ENCODE measurements at regions not wholly inside any gene's neighbourhood (a gene's known extent, or its start where the extent isn't known, plus 50 kb on each side); places are given as distances from the start of the nearest gene placed in this dataset.
"Not testable (repeated sequence)": the region's sequence is repeated elsewhere in the genome, so short reads cannot be mapped to it uniquely, and the experiment has no call there.

DNA sequence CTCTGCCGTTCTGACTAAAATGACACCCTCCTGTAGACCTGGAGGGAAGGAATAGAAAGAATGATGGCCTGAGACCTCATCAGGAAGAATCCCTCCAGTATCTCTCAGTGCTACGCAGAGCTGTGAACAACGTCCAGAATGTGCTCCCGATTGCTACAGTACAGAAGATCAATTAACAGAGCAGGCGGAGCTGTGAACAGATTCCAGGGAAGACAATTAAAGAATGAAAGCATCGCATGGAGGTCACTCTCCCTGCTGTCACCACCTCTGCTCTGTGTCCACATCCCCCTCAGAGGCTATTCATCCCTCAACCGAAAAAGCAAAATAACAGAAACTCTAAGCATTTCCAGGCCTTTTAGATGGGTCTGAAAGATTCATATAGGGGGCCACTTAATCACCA is 481.0 kb downstream of the EIPR1 start:
- ATAC-seq (ENCODE audit: poor library complexity) = no peak
- ChIA-PET CTCF (no interaction called here), POLR2A (no interaction called here)
- intact Hi-C loops (cut with DNase I, micrococcal nuclease) = no loop called here
- no peak for DNase-seq
- TF ChIP-seq, protein P1, sequence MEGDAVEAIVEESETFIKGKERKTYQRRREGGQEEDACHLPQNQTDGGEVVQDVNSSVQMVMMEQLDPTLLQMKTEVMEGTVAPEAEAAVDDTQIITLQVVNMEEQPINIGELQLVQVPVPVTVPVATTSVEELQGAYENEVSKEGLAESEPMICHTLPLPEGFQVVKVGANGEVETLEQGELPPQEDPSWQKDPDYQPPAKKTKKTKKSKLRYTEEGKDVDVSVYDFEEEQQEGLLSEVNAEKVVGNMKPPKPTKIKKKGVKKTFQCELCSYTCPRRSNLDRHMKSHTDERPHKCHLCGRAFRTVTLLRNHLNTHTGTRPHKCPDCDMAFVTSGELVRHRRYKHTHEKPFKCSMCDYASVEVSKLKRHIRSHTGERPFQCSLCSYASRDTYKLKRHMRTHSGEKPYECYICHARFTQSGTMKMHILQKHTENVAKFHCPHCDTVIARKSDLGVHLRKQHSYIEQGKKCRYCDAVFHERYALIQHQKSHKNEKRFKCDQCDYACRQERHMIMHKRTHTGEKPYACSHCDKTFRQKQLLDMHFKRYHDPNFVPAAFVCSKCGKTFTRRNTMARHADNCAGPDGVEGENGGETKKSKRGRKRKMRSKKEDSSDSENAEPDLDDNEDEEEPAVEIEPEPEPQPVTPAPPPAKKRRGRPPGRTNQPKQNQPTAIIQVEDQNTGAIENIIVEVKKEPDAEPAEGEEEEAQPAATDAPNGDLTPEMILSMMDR (IDR thresholded peaks at IDR 0.05) = no peak
- H3K27me3 Mint-ChIP-seq = no peaks in the 10 kb centered on the region
- Histone ChIP-seq H3K4me1 (ENCODE audit: insufficient read depth, low read length) (peaks cover 3% of the 10 kb centered on the region), H3K4me3 (ENCODE audit: low read length) (no peak overlapping the region), H3K27ac (ENCODE audit: low read depth in 1 of 2, low read length in 2 of 2) (no peak overlapping the region), H3K27me3 (ENCODE audit: control insufficient read depth in 1 of 2, insufficient read depth in 2 of 2, low read length in 2 of 2) (no peaks in the 10 kb centered on the region), H3K9me3 (ENCODE audit: control insufficient read depth in 1 of 2, insufficient read depth in 1 of 2, low read length in 2 of 2) (no peaks in the 10 kb centered on the region), H3K36me3 (ENCODE audit: insufficient read depth, low read length) (no peaks in the 10 kb centered on the region)
- H3K4me3 Mint-ChIP-seq = no peak overlapping the region
- no peak overlapping the region for H3K27ac Mint-ChIP-seq
- no peaks in the 10 kb centered on the region for H3K9me3 Mint-ChIP-seq
- H3K36me3 Mint-ChIP-seq (ENCODE audit: low read depth) = no peaks in the 10 kb centered on the region
- H3K4me1 Mint-ChIP-seq (ENCODE audit: low read depth) = peaks cover 8% of the 10 kb centered on the region

DNA sequence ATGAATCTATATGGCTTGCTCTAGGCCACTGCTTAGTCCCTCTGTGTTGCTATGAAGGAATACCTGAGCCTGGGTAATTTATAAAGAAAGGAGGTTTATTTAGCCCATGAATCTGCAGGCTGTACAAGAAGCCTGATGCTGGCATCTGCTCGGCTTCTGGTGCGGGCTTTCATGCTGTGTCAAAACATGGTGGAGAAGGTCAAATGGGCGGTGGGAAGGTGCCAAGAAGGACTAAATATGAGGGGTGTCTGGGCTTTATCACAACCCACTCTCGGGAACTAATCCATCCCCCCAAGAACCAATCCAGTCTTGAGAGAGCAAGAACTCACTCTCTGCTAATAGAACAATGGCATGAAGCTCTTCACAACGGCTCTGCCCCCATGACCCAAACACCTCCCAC is 481.6 kb downstream of the EIPR1 start:
- Histone ChIP-seq H3K9me3 (ENCODE audit: control insufficient read depth in 1 of 2, insufficient read depth in 1 of 2, low read length in 2 of 2) (no peaks in the 10 kb centered on the region), H3K27me3 (ENCODE audit: control insufficient read depth in 1 of 2, insufficient read depth in 2 of 2, low read length in 2 of 2) (no peaks in the 10 kb centered on the region), H3K36me3 (ENCODE audit: insufficient read depth, low read length) (no peaks in the 10 kb centered on the region), H3K27ac (ENCODE audit: low read depth in 1 of 2, low read length in 2 of 2) (no peak overlapping the region), H3K4me1 (ENCODE audit: insufficient read depth, low read length) (no peaks in the 10 kb centered on the region), H3K4me3 (ENCODE audit: low read length) (no peak overlapping the region)
- TF ChIP-seq, protein P1 (IDR thresholded peaks at IDR 0.05) = no peak
- no peak for ATAC-seq (ENCODE audit: poor library complexity)
- ChIA-PET POLR2A (no interaction called here), CTCF (no interaction called here)
- H3K27ac Mint-ChIP-seq = no peak overlapping the region
- DNase-seq = no peak
- H3K36me3 Mint-ChIP-seq (ENCODE audit: low read depth) = no peaks in the 10 kb centered on the region
- no peak overlapping the region for H3K4me3 Mint-ChIP-seq
- intact Hi-C loops (cut with DNase I, micrococcal nuclease) = no loop called here
- H3K9me3 Mint-ChIP-seq = no peaks in the 10 kb centered on the region
- H3K27me3 Mint-ChIP-seq = no peaks in the 10 kb centered on the region
- H3K4me1 Mint-ChIP-seq (ENCODE audit: low read depth) = peaks cover 2% of the 10 kb centered on the region

DNA sequence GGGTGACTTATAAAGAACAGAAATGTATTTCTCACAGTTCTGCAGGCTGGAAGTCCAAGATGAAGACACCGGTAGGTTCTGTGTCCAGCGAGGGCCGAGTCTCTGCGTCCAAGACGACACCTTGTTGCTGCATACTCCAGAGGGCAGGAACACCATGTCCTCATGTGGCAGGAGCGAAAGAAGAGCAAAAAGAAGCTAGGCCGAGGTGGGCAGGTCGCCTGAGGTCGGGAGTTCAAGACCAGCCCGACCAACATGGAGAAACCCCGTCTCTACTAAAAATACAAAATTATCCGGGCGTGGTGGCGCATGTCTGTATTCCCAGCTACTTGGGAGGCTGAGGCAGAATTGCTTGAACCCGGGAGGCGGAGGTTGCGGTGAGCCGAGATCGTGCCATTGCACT is 483.6 kb downstream of the EIPR1 start:
- H3K4me3 ChIP-seq (ENCODE audit: low read length); H3K36me3 Mint-ChIP-seq (ENCODE audit: low read depth); H3K36me3 ChIP-seq (ENCODE audit: insufficient read depth, low read length); H3K4me3 Mint-ChIP-seq; ATAC-seq (ENCODE audit: poor library complexity); CTCF ChIA-PET; DNase-seq; H3K9me3 Mint-ChIP-seq; H3K4me1 ChIP-seq (ENCODE audit: insufficient read depth, low read length); intact Hi-C loops (cut with DNase I, micrococcal nuclease); H3K27me3 ChIP-seq (ENCODE audit: control insufficient read depth in 1 of 2, insufficient read depth in 2 of 2, low read length in 2 of 2); H3K27ac ChIP-seq (ENCODE audit: low read depth in 1 of 2, low read length in 2 of 2); H3K27ac Mint-ChIP-seq; H3K9me3 ChIP-seq (ENCODE audit: control insufficient read depth in 1 of 2, insufficient read depth in 1 of 2, low read length in 2 of 2); H3K4me1 Mint-ChIP-seq (ENCODE audit: low read depth); POLR2A ChIA-PET; H3K27me3 Mint-ChIP-seq: not testable (repeated sequence)

DNA sequence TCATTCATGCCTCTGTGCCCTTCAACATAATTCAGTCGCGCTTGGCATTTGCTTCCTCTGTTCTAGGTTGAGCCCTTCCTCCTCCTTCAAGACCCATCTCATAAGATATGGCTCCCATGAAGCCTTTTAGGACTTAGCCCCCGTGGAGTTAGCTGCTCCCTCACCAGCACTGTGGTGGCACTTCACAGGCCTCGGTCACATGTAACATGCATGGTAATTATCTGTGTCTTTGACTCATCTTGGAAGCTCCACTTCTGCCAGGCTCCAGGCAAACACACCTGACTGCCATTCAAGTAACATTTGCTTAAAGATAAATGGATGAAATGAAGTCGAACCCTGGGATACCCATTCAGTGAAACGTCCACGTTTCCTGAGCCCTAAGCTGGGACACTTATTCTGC is 484.7 kb downstream of the EIPR1 start:
- POLR2A ChIA-PET = no interaction called here

More for the DNA sequence above, 484.7 kb downstream of the EIPR1 start:
- intact Hi-C loops (cut with DNase I, micrococcal nuclease) = no loop called here
- peaks cover 0 to 2% of the 10 kb centered on the region in 2 experiments for H3K27me3 ChIP-seq (ENCODE audit: control insufficient read depth in 1 of 2, insufficient read depth in 2 of 2, low read length in 2 of 2)
- H3K4me3 ChIP-seq (ENCODE audit: low read length) = no peak overlapping the region
- no peaks in the 10 kb centered on the region for H3K36me3 Mint-ChIP-seq (ENCODE audit: low read depth)
- no peak overlapping the region for H3K27ac Mint-ChIP-seq
- ATAC-seq (ENCODE audit: poor library complexity) (no peak), DNase-seq (no peak)
- CTCF ChIA-PET = no interaction called here
- H3K4me1 ChIP-seq (ENCODE audit: insufficient read depth, low read length) = no peaks in the 10 kb centered on the region
- TF ChIP-seq, protein P1 (IDR thresholded peaks at IDR 0.05) = no peak
- H3K36me3 ChIP-seq (ENCODE audit: insufficient read depth, low read length) = no peaks in the 10 kb centered on the region
- H3K27me3 Mint-ChIP-seq = peaks cover 10% of the 10 kb centered on the region
- no peaks in the 10 kb centered on the region for H3K4me1 Mint-ChIP-seq (ENCODE audit: low read depth)
- no peaks in the 10 kb centered on the region for H3K9me3 Mint-ChIP-seq
- H3K4me3 Mint-ChIP-seq = no peak overlapping the region
- no peaks in the 10 kb centered on the region for H3K9me3 ChIP-seq (ENCODE audit: control insufficient read depth in 1 of 2, insufficient read depth in 1 of 2, low read length in 2 of 2)
- no peak overlapping the region for H3K27ac ChIP-seq (ENCODE audit: low read depth in 1 of 2, low read length in 2 of 2)

All from CD4-positive, alpha-beta T cell (primary cell).